Endothelial cell of umbilical vein (primary cell): ENCODE measurements at regions not wholly inside any gene's neighbourhood (a gene's known extent, or its start where the extent isn't known, plus 50 kb on each side); places are given as distances from the start of the nearest gene placed in this dataset.

ENCODE experiments used
- BruUV-seq: library from RNA; stranded (reverse); fragments of 400-500 nt; replicated peaks from 2 replicates; lab custom pipeline; 2021; lab: Mats Ljungman, UMichigan
- CTCF ChIA-PET: fragments of 300-600, 350-600 bp; sonication (Branson Sonifier 250); formaldehyde crosslinking; loops from one replicate; lab custom pipeline; 2021; ENCODE audit warnings: antibody characterized with exemption, inconsistent platforms; lab: Charles Lee
- POLR2A ChIA-PET: fragments of 300-600, 350-600 bp; sonication (Branson Sonifier 250); formaldehyde crosslinking; loops from one replicate; lab custom pipeline; 2021; ENCODE audit warnings: antibody characterized with exemption, inconsistent platforms; lab: Charles Lee
- DNase-seq: peaks from one replicate; pipeline ENCODE4 v3.0.0-alpha.2; 2011; ENCODE audit warnings: low read depth, low spot score
- FAIRE-seq: peaks from 2 replicates; lab custom pipeline; 2011; peaks lifted over from hg19 to GRCh38; lab: Jason Lieb, UNC
- H2AFZ ChIP-seq: 2 replicates; pipeline ENCODE4 v1.6.0; 2012; ENCODE audit warnings: low read depth, low read length, control low read depth, inconsistent platforms
- H3K27ac ChIP-seq: 2 replicates; pipeline ENCODE4 v1.5.1; 2011; ENCODE audit warnings: low read depth, mild to moderate bottlenecking, control low read depth, low read length, moderate library complexity; ENCODE audit not compliant: insufficient read depth
- H3K27me3 ChIP-seq, 2 experiments: 2 replicates each; pipeline versions ENCODE4 v1.6.0 to v1.6.1; 2011; ENCODE audit warnings: low read length in 2 of 2, mixed read lengths in 1 of 2; ENCODE audit not compliant: control insufficient read depth in 2 of 2, insufficient read depth in 2 of 2
- H3K36me3 ChIP-seq, 2 experiments: 2 replicates in 1 of 2; 3 replicates in 1 of 2; pipeline ENCODE4 v1.5.1; 2011; ENCODE audit warnings: low read length in 2 of 2, mild to moderate bottlenecking in 1 of 2, moderate library complexity in 1 of 2; ENCODE audit not compliant: control insufficient read depth in 2 of 2, insufficient read depth in 2 of 2; ENCODE audit errors: extremely low read depth in 1 of 2
- H3K4me1 ChIP-seq: 3 replicates; pipeline ENCODE4 v1.5.1; 2011; ENCODE audit warnings: mild to moderate bottlenecking, low read length; ENCODE audit not compliant: control insufficient read depth, insufficient read depth; ENCODE audit errors: extremely low read depth
- H3K4me2 ChIP-seq: 2 replicates; pipeline ENCODE4 v1.6.1; 2011; ENCODE audit warnings: low read length, control low read depth, mixed read lengths; ENCODE audit not compliant: insufficient read depth
- H3K4me3 ChIP-seq, 3 experiments: fragments of 200-600 bp in 1 of 3; sonication (generic), shearing (Covaris generic) in 1 of 3; replicated peaks in 1 of 3; 2 replicates each; pipeline ENCODE4 v1.5.1; 2011 to 2016; ENCODE audit warnings: control low read depth in 3 of 3, low read length in 3 of 3, mild to moderate bottlenecking in 2 of 3, inconsistent platforms in 1 of 3, low read depth in 1 of 3, moderate library complexity in 1 of 3; ENCODE audit not compliant: insufficient read depth in 1 of 3
- H3K79me2 ChIP-seq: 2 replicates; pipeline ENCODE4 v1.6.0; 2012; ENCODE audit warnings: low read length, inconsistent platforms; ENCODE audit not compliant: control insufficient read depth, insufficient read depth
- H3K9ac ChIP-seq: replicated peaks from 2 replicates; pipeline ENCODE3; 2011; ENCODE audit warnings: low read length, control low read depth; ENCODE audit not compliant: insufficient read depth; ENCODE audit errors: extremely low read depth
- H3K9me1 ChIP-seq: replicated peaks from 3 replicates; pipeline ENCODE4 v1.6.0; 2011; ENCODE audit warnings: mild to moderate bottlenecking, low read length; ENCODE audit not compliant: control insufficient read depth, insufficient read depth; ENCODE audit errors: extremely low read depth
- H3K9me3 ChIP-seq: replicated peaks from 2 replicates; pipeline ENCODE4 v1.5.1; 2012; ENCODE audit warnings: low read length, inconsistent platforms; ENCODE audit not compliant: control insufficient read depth, insufficient read depth
- H4K20me1 ChIP-seq: replicated peaks from 2 replicates; pipeline ENCODE3; 2011; ENCODE audit warnings: mild to moderate bottlenecking, low read length; ENCODE audit not compliant: control insufficient read depth, insufficient read depth; ENCODE audit errors: extremely low read depth
- EZH2 ChIP-seq: IDR thresholded peaks from 2 replicates; pipeline ENCODE4 v1.6.1; 2012; ENCODE audit warnings: borderline replicate concordance, low read depth, mild to moderate bottlenecking, moderate library complexity, low read length, inconsistent platforms; ENCODE audit not compliant: severe bottlenecking
- FOS ChIP-seq: IDR thresholded peaks from 2 replicates; pipeline ENCODE4 v1.6.1; 2011; ENCODE audit warnings: mild to moderate bottlenecking, low read length, moderate library complexity, borderline replicate concordance; ENCODE audit not compliant: insufficient read depth
- GATA2 ChIP-seq: IDR thresholded peaks from 2 replicates; pipeline ENCODE4 v1.7.0; 2011; ENCODE audit warnings: low read depth, mild to moderate bottlenecking, moderate library complexity, mixed read lengths, low read length; ENCODE audit not compliant: insufficient read length, insufficient read depth
- JUN ChIP-seq: IDR thresholded peaks from 2 replicates; pipeline ENCODE4 v1.6.1; 2011; ENCODE audit warnings: borderline replicate concordance, low read depth; ENCODE audit not compliant: insufficient read length, insufficient read depth
- MYC ChIP-seq: IDR thresholded peaks from one replicate; pipeline ENCODE4 v1.6.1; 2011; ENCODE audit warnings: mild to moderate bottlenecking, low read depth, low read length
- POLR2A ChIP-seq: IDR thresholded peaks from 2 replicates; pipeline ENCODE4 v1.6.1; 2012; ENCODE audit warnings: low read depth, mild to moderate bottlenecking, control low read depth, low read length
- POLR2AphosphoS5 ChIP-seq: IDR thresholded peaks from 2 replicates; pipeline ENCODE4 v1.6.1; 2012; ENCODE audit warnings: low read depth, mild to moderate bottlenecking, control low read depth, low read length, moderate library complexity; ENCODE audit not compliant: insufficient read depth
- dilution Hi-C: fragments of 300-500 bp; cut with MboI; formaldehyde crosslinking; loops from one replicate; pipeline ENCODE4 v1.15.0; 2019; ENCODE audit warnings: low sequenced_read_pairs; ENCODE audit not compliant: extremely low pct_ligation_motif_present
- intact Hi-C: fragments of 100-400 bp; cut with micrococcal nuclease; formaldehyde crosslinking; loops from one replicate; pipeline ENCODE4 v1.10.0; 2022
- TF ChIP-seq, protein P1 (sequence below), 2 donors: IDR thresholded peaks; 1 replicate in 1 of 2; 2 replicates in 1 of 2; pipeline ENCODE4 v1.5.1; 2011; ENCODE audit warnings: low read length in 2 of 2, mild to moderate bottlenecking in 2 of 2, moderate library complexity in 2 of 2, control low read depth in 1 of 2, inconsistent platforms in 1 of 2, low read depth in 1 of 2; ENCODE audit not compliant: insufficient read depth in 1 of 2; ENCODE audit errors: extremely low read depth in 1 of 2
- TF ChIP-seq, protein P2 (sequence below): IDR thresholded peaks from 2 replicates; pipeline ENCODE4 v1.6.1; 2011; ENCODE audit not compliant: insufficient read depth, insufficient read length

DNA sequence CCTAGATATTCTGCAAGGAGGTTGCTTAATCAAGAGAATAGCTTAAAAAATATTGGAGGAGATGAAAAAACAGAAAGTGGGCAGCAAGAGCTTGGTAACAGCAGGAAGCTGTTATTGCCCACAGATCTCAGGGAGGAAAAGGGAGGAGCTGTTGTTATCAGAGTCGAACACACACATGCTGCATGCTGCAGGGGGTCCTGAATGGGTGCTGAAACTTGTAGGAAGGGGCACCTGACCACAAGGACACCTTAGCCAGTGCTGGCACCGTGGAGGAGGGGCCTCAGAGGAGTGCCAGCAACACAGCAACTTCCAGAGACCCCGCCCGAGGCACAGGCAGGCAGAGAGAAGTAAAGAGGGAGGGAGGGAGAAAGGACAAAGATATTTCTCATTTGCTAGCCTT is 332.9 kb downstream of the SOCS6 start:
- peaks cover 3% of the 10 kb centered on the region for H3K9me3 ChIP-seq
- H3K9ac ChIP-seq, result no peak overlapping the region
- no TSS peak for BruUV-seq
- H3K27me3 ChIP-seq, result no peaks in the 10 kb centered on the region
- no peak for DNase-seq
- H3K9me1 ChIP-seq, result no peaks in the 10 kb centered on the region
- no peaks in the 10 kb centered on the region for H3K36me3 ChIP-seq
- no peak overlapping the region for H2AFZ ChIP-seq
- no peak overlapping the region for H3K27ac ChIP-seq
- ChIA-PET POLR2A (no interaction called here), CTCF (interaction anchor here (0.9 to 1.4 kb wide), 2 partner anchors 10 to 161 kb away, joined by 3 read pairs; no protein-coding TSS in a partner anchor)
- TF ChIP-seq EZH2 (no peak), FOS (no peak), GATA2 (no peak), POLR2A (no peak), POLR2AphosphoS5 (no peak), MYC (no peak), JUN (no peak)
- TF ChIP-seq, protein P1, sequence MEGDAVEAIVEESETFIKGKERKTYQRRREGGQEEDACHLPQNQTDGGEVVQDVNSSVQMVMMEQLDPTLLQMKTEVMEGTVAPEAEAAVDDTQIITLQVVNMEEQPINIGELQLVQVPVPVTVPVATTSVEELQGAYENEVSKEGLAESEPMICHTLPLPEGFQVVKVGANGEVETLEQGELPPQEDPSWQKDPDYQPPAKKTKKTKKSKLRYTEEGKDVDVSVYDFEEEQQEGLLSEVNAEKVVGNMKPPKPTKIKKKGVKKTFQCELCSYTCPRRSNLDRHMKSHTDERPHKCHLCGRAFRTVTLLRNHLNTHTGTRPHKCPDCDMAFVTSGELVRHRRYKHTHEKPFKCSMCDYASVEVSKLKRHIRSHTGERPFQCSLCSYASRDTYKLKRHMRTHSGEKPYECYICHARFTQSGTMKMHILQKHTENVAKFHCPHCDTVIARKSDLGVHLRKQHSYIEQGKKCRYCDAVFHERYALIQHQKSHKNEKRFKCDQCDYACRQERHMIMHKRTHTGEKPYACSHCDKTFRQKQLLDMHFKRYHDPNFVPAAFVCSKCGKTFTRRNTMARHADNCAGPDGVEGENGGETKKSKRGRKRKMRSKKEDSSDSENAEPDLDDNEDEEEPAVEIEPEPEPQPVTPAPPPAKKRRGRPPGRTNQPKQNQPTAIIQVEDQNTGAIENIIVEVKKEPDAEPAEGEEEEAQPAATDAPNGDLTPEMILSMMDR (IDR thresholded peaks at IDR 0.05; ENCODE audit: extremely low read depth in 1 of 2, insufficient read depth in 1 of 2, low read depth in 1 of 2, low read length in 2 of 2), result no peak
- TF ChIP-seq, protein P2, sequence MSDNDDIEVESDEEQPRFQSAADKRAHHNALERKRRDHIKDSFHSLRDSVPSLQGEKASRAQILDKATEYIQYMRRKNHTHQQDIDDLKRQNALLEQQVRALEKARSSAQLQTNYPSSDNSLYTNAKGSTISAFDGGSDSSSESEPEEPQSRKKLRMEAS, result no peak
- H3K4me1 ChIP-seq, result no peaks in the 10 kb centered on the region
- H4K20me1 ChIP-seq, result no peaks in the 10 kb centered on the region
- intact Hi-C loops (no loop called here), dilution Hi-C loops (no loop called here)
- no peak overlapping the region for H3K4me2 ChIP-seq
- no peak for FAIRE-seq
- H3K79me2 ChIP-seq, result no peaks in the 10 kb centered on the region
- no peak overlapping the region for H3K4me3 ChIP-seq
